Stomach (tissue), 4 donors: ENCODE measurements at regions not wholly inside any gene's neighbourhood (a gene's known extent, or its start where the extent isn't known, plus 50 kb on each side); places are given as distances from the start of the nearest gene placed in this dataset.

Source experiments
- CTCF ChIP-seq, 7 experiments: fragments of 450-650 bp in 4 of 7; fragments of 200-600 bp in 3 of 7; sonication (generic) in 3 of 7; IDR thresholded peaks; one replicate each; pipeline ENCODE4 v1.5.1; 2016 to 2019; ENCODE audit warnings: antibody characterized with exemption in 7 of 7, control low read depth in 2 of 7, mild to moderate bottlenecking in 1 of 7
- POLR2AphosphoS5 ChIP-seq, 3 donors: sonication (generic); formaldehyde crosslinking; IDR thresholded peaks; one replicate each; pipeline ENCODE4 v1.6.1; 2016; ENCODE audit warnings: antibody characterized with exemption in 3 of 3

GRCh38 chr1:38475624-38476005 is 384.0 kb downstream of the RRAGC start:
- TF ChIP-seq CTCF (IDR thresholded peaks at IDR 0.05) (no peak), POLR2AphosphoS5 (IDR thresholded peaks at IDR 0.05) (no peak)
